GM18909 (cell line): ENCODE measurements at regions not wholly inside any gene's neighbourhood (a gene's known extent, or its start where the extent isn't known, plus 50 kb on each side); places are given as distances from the start of the nearest gene placed in this dataset.

Source experiments
- ATAC-seq: cut with Tn5 transposase; IDR thresholded peaks from one replicate; pipeline ENCODE4 v1.9.1; 2021; ENCODE audit warnings: mild to moderate bottlenecking; ENCODE audit not compliant: unreplicated experiment, poor library complexity

DNA sequence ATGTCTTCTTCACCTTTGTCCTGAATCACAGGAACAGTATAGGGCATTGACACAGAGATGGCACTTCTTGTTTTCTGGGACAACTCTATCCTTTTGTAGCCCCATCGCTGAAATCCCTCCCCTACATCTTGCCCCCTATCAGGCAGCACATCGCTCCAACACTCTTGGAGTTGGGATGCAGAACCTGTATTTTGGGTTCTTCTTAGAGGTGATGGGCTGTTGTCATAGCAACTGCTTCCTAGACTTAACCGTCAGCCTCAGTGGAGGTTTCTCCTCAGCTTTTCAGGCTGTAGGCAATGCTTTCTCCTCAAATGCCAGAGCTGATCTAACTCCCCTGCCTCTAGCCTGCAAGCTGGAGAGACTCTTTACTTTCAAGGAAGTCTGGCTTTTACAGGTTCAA lies 99.9 kb upstream of the SPRED2 start:
- ATAC-seq = no peak

DNA sequence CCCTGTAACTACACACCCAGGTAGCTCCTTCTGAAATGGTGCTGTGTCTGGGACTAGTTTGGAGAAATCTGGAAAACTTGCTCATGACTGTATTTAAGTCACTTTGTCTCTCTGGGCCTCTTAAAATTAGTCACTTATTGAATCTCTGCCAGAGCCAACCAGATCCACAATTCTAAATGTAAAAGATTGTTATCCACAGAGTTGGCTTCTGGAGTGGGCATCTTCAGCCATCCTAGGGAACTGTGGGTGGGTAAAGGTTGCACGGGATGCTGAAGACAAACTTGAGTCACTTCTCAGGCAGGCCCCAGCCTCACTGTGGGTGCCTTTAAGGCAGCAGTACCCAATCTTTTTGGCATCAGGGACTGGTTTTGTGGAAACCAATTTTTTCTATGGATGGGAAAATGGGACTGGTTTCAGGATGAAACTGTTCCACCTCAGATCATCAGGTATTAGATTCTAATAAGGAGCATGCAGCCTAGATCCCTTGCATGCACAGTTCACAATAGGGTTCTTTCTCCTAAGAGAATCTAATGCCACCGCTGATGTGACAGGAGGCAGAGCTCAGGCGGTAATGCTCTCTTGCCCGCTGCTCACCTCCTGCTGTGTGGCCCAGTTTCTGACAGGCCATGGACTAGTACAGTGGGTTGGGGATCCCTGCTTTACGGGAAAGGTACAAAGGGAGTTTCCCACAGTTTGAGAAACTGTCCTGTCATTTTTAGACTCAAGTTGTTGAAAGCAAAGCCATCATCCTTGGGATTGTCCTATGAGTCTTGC lies 98.3 kb upstream of the SPRED2 start:
- ATAC-seq = no peak

DNA sequence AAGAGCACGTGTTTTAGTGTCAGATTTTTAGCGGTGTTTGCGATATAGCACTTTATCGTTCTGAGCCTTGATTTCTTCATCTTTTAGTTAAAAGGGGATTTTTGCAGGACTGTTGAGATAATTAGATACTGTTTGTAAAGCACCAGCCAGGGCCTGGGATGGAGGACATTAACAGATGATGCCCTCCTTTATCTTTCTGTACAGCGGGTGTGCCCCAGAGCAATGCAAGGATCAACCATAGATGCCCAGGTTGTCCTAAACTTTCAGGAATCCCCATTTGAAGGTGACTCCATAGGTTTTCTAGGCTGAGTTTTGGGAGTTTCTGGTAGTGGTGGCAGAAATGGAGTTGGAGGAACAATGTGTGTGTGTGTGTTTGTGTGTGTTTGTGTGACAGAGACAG lies 97.0 kb upstream of the SPRED2 start:
- ATAC-seq = no peak

DNA sequence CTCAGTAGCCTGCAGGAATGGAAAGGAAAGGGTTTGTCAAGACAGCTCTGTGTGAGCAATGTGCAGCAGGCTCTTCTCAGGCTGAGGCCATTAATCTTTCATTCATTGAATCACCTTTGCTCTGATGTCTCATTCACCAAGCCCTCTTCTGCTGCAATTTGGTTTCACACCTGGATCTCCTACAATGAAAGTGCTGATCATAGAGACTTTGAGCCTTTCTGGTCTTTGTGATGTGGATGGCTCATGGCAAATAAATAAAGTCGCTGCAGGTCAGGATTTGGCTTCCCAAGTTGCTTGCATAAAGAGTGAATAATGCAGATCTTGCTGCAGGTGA lies 95.8 kb upstream of the SPRED2 start:
- ATAC-seq = no peak

DNA sequence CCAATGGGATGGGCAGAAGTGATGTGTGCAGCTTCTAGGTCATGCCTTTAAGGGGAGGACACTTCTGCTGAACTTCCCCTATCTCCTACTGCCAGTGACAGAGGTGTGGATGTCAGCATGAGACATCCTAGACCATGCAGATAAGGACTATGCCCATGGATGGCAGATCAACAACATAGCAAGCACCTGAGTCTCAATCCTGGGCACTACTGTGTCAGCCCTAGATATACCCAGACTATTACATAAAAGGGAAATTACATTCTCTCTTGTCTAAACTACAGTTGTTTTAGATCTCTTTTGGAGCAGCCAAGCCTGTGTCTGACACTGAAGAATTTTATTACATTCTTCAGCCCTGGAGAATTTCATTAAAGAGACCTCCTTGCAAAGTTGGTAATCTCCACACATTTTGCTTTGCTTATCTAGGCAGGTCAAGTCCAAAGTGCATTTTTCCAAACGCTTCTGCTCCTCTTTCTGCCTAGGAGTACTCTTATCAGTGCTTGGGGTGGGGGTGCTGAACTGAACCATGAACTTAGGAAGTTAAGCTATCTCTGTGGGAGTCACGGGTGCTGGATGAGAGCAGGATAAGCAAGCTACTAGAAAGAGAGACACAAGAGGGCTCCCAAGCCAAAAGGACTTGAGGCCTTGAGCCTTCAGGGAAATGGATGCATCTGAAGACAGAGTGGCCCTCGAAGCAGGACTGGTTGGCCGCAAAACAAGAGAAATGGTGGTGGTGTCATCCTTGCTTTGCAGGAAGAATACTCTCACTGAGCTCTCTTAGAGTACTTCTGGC lies 95.2 kb upstream of the SPRED2 start:
- no peak for ATAC-seq

DNA sequence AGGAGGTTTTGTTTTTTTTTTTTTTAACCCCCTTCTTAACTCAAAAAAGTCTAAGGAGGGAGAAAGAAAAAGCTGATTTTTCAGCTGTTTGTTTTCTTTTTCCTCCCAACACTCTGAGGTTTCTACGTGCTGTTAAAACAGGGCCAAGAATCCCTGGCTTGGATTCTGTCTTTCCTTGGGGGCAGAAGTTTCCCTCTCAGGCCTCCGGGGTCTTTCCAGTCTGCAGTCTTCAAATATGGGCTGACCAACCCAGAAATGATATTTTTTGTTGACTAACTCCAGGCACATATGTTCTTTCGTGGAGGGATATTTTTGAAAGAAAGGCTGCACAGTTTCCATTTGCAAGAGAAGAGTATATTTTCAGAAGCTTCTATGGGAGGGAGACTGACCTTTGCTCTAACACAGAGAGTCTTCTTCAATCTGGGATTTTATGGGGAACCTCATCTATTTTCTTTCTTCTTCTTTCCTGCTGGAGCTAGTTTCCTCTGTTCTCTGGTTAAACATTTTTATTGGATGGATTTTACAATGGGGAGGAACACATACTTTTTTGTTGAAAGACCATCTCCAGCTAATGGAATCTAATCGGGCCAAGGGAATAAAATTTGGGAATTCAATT lies 93.3 kb upstream of the SPRED2 start:
- ATAC-seq = no peak

DNA sequence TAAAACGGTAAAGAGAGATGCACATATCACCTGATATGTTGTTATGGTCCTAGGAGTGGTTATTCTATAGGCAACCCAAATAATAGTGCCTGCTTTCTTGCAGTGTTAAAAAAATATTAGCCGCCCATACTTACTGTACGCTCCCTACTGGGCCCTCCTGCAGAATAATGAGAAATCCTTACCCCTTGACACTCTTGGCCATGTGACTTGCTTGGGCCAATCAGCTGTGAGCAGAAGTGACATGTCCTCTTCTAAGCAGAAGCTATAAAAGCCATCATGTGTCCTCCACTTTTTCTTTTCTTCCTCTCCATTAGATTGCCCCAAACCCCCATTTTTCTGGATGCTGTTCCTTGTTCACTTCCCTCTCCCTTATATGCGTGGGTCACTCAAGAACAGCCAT lies 90.5 kb upstream of the SPRED2 start:
- ATAC-seq = no peak

DNA sequence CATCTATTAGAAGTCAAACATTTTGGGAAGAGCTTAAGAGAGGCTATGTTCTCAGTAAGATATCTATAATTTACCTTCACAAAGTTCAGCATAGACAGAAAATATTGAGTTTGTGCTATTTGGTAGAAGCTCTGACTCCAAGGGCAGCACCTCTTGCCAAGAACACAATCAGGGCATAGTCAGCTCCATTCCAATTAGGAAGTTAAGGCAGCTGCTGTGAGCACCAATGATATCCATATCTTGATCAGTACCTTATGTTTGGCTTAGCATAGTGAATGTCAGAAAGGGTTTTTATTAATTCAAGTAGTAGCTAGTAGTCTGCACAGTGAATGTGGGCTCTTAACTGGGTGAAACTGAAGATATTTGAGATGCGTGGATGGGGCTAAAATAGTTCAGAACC lies 86.4 kb upstream of the SPRED2 start:
- ATAC-seq = no peak

DNA sequence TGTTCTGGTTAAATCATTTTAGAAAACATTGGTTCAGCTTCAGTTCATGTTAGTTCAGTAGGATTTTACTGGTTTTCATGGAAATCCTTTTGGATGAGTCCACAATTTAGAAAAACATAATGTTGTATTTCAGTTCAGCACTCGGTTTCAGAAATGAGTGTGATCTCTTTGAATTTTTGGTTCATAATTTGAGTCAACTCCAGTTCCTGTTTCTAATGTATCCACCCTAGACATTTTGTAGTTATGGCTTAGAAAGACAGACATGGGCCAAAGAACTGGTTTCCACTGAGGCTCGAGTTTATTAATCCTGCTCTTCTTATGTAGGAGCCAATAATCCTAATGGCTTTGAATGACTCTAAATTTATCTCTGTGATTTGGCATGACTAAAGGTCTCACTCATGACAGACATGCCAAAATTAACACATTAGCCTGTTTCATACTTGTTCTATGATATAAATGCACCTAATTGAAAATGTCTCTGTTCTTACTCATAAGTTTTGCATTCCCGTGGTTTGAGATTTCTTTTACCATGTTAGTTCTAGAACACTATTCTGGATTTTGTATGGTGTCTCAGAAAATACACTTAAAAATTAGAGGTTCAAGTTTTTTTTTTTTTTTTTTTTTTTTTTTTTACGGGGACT lies 82.3 kb upstream of the SPRED2 start:
- no peak for ATAC-seq

DNA sequence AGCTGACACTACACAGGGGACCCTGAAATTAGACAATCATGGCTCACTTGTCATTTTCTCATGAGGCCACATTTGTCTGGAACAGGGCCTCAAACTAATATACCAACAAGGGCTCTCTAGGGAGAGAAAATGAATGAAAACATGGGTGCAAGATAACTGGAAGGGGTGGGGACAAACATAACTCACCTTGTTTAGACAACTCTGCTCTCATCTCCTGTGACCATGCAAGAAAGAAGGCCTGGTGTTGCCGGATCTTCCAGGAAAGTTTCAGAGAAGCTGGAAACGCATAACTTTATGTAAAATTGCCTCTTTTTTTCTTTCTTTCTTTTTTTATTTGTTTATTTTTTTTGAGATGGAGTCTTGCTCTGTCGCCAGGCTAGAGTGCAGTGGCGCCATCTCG lies 80.4 kb upstream of the SPRED2 start:
- ATAC-seq = no peak

DNA sequence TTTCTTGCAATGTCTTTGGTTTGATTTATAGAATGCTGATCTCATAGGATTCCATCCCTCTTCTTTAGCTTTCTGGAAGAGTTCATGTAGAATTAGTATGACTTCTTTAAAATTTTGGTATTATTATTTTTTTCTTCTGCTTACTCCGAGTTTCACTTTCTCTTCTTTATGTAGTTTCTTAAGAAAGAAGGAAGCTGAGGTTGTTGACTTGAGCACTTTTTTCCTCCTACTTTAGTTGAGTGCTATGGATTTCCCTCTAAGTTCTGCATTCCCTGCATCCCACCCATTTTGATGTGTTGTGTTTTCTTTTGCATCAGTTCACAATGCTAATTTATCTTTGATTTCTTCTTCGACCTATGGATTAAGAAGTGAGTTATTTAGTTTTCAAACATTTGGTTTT lies 78.9 kb upstream of the SPRED2 start:
- no peak for ATAC-seq

DNA sequence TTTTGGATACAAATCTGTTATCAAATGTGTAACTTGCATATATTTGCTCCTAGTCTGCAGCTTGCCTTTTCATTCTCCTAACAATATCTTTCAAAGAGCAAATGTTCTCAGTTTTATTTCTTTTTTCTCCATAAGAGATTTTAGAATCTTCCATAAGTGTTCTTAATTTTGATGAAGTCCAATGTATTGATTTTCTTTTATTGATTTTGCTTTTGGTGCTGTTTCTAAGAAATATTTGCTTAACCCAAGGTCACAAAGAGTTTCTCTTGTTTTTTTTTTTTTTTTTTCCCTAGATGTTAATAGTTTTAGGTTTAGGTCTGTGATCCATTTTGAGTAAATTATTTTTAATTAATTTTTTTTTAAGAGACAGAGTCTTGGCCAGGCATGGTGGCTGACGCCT lies 75.8 kb upstream of the SPRED2 start:
- no peak for ATAC-seq

DNA sequence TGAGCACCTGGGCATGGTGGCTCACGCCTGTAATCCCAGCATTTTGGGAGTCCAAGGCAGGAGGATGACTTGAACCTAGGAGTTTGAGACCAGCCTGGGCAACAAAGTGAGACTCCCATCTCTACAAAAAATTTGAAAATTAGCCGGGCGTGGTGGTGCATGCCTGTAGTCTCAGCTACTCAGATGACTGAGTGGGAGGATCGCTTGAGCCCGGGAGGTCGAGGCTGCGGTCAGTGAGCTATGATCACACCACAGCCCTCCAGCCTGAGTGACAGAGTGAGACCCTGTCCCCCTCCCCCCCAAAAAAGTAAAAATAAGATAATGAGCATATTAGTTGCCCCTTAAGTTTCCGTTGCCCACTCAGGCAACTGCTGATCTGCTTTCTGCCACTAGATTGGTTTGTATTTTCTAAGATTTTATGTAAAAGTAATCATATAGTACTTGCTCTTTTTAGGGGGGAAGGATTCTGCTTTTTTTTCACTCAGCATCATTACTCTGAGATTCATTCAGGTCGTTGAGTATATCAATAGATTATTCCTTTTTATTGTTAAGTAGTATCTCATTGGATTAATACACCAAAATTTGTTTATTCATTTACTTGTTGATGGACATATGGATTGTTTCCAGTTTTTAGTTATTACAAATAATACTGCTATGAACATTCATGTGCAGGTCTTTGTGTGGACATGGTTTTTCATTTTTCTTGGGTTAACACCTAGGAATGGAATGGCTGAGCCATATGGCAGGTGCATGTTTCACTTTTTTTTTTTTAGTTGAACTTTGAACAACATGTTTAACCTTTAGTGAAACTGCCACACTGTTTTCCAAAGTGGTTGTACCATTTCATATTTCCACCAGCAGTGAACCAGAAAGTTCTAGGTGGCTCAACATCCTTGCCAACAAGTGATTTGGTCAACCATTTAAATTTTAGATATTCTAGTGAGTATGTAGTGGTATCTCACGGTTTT lies 75.0 kb upstream of the SPRED2 start:
- ATAC-seq = no peak

DNA sequence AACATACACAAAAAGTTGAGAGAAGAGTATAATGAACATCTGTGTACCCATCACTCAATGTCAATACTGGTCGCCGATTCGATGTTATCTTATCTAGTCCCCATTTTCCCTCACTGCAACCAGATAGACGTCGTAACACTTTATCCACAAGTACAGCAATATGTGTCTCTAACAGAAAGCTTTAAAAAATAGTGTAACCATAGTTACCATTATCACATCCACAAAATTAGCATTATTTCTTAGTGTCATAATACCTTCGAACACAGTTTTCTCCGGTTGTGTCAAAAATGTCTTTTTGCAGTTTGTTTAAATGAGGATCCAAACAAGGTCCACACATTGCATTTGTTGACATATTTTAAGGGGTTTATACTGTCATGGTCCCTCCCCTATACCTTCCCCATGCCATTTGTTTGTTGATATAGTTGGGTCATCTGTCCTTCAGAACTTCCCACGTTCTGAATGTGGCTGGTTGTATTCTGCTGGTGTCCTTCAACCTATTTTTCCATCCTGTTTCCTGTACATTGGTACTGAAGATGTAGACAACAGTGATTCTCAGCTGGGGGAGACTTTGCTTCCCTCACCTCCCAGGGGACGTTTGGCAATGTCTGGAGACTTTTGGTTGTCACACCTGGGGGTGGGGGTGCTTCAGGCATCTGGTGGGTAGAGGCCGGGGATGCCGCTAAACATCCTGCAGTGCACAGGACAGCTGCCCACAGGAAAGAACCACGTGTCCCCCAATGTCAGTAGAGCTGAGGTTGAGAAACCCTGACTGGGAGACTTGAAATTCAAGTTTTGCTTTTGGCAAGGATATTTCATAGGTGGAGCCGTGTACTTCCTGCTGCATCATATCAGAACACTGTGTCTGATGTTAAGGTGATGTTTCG lies 72.7 kb upstream of the SPRED2 start:
- no peak for ATAC-seq

DNA sequence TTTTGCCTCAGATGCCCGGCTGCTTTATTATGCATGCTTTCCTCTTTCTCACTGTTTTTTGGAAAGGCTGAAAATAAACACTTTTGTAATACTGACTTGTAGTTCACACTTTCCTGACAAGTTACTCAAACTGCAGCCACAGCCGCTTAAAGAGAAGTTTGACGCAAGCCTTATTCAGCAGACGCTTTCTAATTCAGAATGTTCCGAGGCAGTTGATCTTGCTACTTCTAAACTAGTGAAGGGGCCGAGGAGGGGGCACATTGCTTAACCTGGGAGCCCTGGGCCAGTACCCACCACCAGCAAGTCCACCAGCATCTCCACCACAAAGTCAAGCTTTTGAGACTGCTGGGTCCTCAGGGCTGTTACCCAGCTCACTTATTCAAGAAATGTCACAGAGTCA lies 71.8 kb upstream of the SPRED2 start:
- no peak for ATAC-seq

DNA sequence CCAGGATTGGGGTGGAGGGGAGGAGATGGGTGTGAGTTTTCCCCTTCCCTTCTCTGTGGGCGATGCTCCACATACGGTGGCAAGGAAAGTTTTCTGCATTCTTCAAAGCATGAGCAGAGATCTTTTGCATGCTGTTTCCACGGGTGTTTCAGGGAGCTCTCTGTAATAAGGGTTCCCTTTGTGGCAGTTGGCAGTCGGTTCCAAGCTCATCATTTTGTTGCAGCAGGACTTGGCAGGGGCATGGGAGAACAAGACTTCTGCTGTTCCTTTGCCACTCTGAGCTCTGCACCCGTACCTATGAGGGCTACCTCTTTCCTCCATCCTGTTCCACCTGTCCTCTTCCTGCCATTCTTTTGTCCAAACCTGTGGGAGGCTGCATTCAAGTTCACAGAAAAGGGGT lies 71.3 kb upstream of the SPRED2 start:
- no peak for ATAC-seq

DNA sequence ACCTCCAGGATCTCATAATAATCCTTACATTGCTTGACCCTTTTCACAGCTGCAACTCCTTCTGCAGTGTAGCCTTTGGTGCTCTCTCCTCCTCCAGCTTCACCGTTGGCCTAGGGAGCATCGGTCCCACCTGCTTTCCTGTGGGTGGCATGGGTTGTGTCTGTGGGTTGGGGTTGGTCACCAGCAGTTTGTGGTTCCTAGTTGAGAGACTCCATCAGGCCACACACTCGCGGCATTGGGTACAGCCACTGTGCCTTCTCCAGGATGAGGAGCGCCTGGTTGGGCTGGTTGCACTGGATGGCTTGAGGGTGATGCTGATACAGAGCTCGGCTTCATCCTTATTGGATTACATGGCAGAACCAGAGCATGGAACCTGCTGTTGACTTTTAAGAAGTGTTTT lies 69.4 kb upstream of the SPRED2 start:
- no peak for ATAC-seq

DNA sequence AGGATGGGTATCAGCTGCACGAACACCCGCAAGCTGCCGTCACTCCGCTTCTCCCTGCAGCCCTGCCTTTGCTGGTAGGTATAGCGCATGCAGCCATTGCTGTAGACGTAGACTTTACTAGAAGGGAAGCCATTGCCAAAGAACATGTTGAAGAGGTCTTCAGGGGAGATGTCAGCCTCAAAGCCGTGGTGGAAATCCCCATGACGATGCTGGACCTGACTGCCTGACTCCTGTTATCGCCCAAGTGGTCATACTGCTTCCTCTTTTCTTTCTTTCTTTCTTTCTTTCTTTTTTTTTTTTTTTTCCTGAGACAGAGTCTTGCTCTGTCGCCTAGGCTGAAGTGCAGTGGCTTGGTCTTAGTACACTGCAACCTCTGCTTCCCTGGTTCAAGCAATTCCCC lies 68.7 kb upstream of the SPRED2 start:
- no peak for ATAC-seq
